Adrenal gland (tissue), 9 donors: ENCODE measurements at regions not wholly inside any gene's neighbourhood (a gene's known extent, or its start where the extent isn't known, plus 50 kb on each side); places are given as distances from the start of the nearest gene placed in this dataset.

ENCODE experiments used
- DNase-seq, 7 donors: peaks; one replicate each; pipeline ENCODE4 v3.0.0-alpha.2; 2019 to 2020
- H3K27ac ChIP-seq, 5 donors: fragments of 200-600 bp; sonication (generic) in 4 of 5; 1 replicate in 3 of 5; 2 replicates in 2 of 5; pipeline versions ENCODE4 v1.5.1 to v1.8.0; 2016 to 2020; ENCODE audit warnings: mild to moderate bottlenecking in 1 of 5
- H3K27me3 ChIP-seq: fragments of 200-600 bp; 2 replicates; pipeline ENCODE4 v1.8.0; 2021
- H3K36me3 ChIP-seq, 2 donors: fragments of 200-600 bp; replicated peaks in 1 of 2; 1 replicate in 1 of 2; 2 replicates in 1 of 2; pipeline versions ENCODE4 v1.5.1 to v1.8.0; 2018 to 2022
- H3K4me1 ChIP-seq, 2 donors: fragments of 200-600 bp; replicated peaks in 1 of 2; 1 replicate in 1 of 2; 2 replicates in 1 of 2; pipeline versions ENCODE4 v1.5.1 to v1.8.0; 2018 to 2021
- H3K4me3 ChIP-seq, 4 donors: fragments of 200-600 bp; sonication (generic) in 3 of 4; one replicate each; pipeline ENCODE4 v1.5.1; 2016 to 2018
- H3K9me3 ChIP-seq, 3 donors: fragments of 200-600 bp; sonication (generic) in 1 of 3; replicated peaks in 1 of 3; 1 replicate in 2 of 3; 2 replicates in 1 of 3; pipeline versions ENCODE4 v1.5.1 to v1.8.0; 2016 to 2021
- POLR2A ChIP-seq, 2 donors: fragments of 450-650 bp; IDR thresholded peaks; one replicate each; pipeline ENCODE4 v1.6.1; 2017; ENCODE audit warnings: antibody characterized with exemption in 2 of 2, mild to moderate bottlenecking in 2 of 2, moderate library complexity in 1 of 2
- WGBS, 4 donors: extraction: QIAGEN DNeasy Blood & Tissue Kit in 2 of 4; methylation state at CpG; one replicate each; pipeline versions ENCODE4 v1.1.5 to v1.1.7; 2013 to 2017; 5-methylcytosine and 5-hydroxymethylcytosine counted together
- intact Hi-C, 2 donors: fragments of 100-400 bp; cut with DNase I; formaldehyde crosslinking; loops; one replicate each; pipeline versions ENCODE4 v1.14.1 to v1.15.0; 2022 to 2023
- TF ChIP-seq, protein P1 (sequence below), 6 experiments: fragments of 450-650 bp in 4 of 6; fragments of 200-600 bp in 2 of 6; sonication (generic) in 1 of 6; IDR thresholded peaks; 1 replicate in 5 of 6; 2 replicates in 1 of 6; pipeline versions ENCODE4 v1.5.1 to v1.8.0; 2016 to 2021; ENCODE audit warnings: antibody characterized with exemption in 6 of 6, mild to moderate bottlenecking in 2 of 6, moderate library complexity in 1 of 6
- donor health status: healthy with polysubstance abuse.
- donor health status: Bipolar disorder and iron deficiency.
- donor health status: DM: yes; HTN: yes; CAD: no.
- donor health status: DM: no; HTN: no; CAD: no.
- donor health status: DM: no; HTN: no; CAD: no.

- Histone ChIP-seq H3K27me3 (no peaks in the 10 kb centered on the region), H3K4me1 (no peaks in the 10 kb centered on the region), H3K36me3 (no peaks in the 10 kb centered on the region), H3K4me3 (no peak overlapping the region), H3K27ac (no peak overlapping the region), H3K9me3 (no peaks in the 10 kb centered on the region)
- TF ChIP-seq, protein P1, sequence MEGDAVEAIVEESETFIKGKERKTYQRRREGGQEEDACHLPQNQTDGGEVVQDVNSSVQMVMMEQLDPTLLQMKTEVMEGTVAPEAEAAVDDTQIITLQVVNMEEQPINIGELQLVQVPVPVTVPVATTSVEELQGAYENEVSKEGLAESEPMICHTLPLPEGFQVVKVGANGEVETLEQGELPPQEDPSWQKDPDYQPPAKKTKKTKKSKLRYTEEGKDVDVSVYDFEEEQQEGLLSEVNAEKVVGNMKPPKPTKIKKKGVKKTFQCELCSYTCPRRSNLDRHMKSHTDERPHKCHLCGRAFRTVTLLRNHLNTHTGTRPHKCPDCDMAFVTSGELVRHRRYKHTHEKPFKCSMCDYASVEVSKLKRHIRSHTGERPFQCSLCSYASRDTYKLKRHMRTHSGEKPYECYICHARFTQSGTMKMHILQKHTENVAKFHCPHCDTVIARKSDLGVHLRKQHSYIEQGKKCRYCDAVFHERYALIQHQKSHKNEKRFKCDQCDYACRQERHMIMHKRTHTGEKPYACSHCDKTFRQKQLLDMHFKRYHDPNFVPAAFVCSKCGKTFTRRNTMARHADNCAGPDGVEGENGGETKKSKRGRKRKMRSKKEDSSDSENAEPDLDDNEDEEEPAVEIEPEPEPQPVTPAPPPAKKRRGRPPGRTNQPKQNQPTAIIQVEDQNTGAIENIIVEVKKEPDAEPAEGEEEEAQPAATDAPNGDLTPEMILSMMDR (IDR thresholded peaks at IDR 0.05) = no peak
- TF ChIP-seq POLR2A (IDR thresholded peaks at IDR 0.05) = no peak
- intact Hi-C loops = no loop called here
- 60 to 88% (median 79%) methylated on average over 2 of the region's 2 CpGs for WGBS, 4 donors
- DNase-seq = no peak
Observed at GRCh38 chr3:102031834-102032233, 182.5 kb downstream of the NFKBIZ start.

GRCh38 chr3:102032491-102033383 lies 183.4 kb downstream of the NFKBIZ start:
- intact Hi-C loops = no loop called here
- no peak for DNase-seq
- Histone ChIP-seq H3K27ac (no peak overlapping the region), H3K4me3 (no peak overlapping the region), H3K9me3 (no peaks in the 10 kb centered on the region), H3K36me3 (no peaks in the 10 kb centered on the region), H3K4me1 (no peaks in the 10 kb centered on the region), H3K27me3 (no peaks in the 10 kb centered on the region)
- no peak for TF ChIP-seq POLR2A (IDR thresholded peaks at IDR 0.05)
- TF ChIP-seq, protein P1 (IDR thresholded peaks at IDR 0.05) = no peak
- WGBS, 4 donors = 62 to 82% (median 78%) methylated on average over 2 of the region's 2 CpGs

GRCh38 chr3:102034639-102035451 lies 185.5 kb downstream of the NFKBIZ start:
- Histone ChIP-seq H3K27ac (no peak overlapping the region), H3K27me3 (no peaks in the 10 kb centered on the region), H3K4me3 (no peak overlapping the region), H3K4me1 (no peaks in the 10 kb centered on the region), H3K9me3 (no peaks in the 10 kb centered on the region), H3K36me3 (no peaks in the 10 kb centered on the region)
- no peak for TF ChIP-seq POLR2A (IDR thresholded peaks at IDR 0.05)
- TF ChIP-seq, protein P1 (IDR thresholded peaks at IDR 0.05) = no peak
- WGBS, 4 donors = 78 to 88% (median 82%) methylated on average over 3 of the region's 3 CpGs
- intact Hi-C loops = no loop called here
- DNase-seq = no peak

DNA sequence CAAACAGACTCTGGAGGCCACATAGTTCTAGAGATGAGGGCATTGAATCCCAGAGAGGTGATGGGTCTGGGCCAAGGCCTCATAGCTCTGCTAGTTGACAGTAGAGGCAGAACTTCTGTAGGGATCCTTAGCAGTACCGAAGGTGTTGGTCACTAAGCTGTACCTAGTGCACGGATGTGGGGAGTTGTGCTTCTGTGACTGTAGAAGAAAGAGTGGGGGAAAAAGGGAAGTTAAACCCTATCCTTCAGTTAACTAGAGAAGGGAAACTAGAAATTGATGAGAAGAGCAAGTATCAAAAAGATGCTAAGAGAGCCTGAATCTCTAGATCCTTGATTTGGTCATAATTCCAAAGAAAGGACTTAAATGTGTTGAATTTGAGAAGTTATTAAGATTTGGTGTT lies 186.7 kb downstream of the NFKBIZ start:
- DNase-seq = no peak
- no peaks in the 10 kb centered on the region for H3K27me3 ChIP-seq
- H3K27ac ChIP-seq = no peak overlapping the region
- no peak overlapping the region for H3K4me3 ChIP-seq
- no peaks in the 10 kb centered on the region for H3K36me3 ChIP-seq
- no peaks in the 10 kb centered on the region for H3K9me3 ChIP-seq
- WGBS, 4 donors = 66 to 88% (median 77%) methylated on average over 2 of the region's 2 CpGs
- H3K4me1 ChIP-seq = no peaks in the 10 kb centered on the region
- TF ChIP-seq, protein P1 (IDR thresholded peaks at IDR 0.05) = no peak
- no peak for TF ChIP-seq POLR2A (IDR thresholded peaks at IDR 0.05)
- intact Hi-C loops = no loop called here
